GM21825 (cell line): ENCODE measurements at regions not wholly inside any gene's neighbourhood (a gene's known extent, or its start where the extent isn't known, plus 50 kb on each side); places are given as distances from the start of the nearest gene placed in this dataset.
"Not testable (repeated sequence)": the region's sequence is repeated elsewhere in the genome, so short reads cannot be mapped to it uniquely, and the experiment has no call there.

Experiments
- ATAC-seq: cut with Tn5 transposase; IDR thresholded peaks from one replicate; pipeline ENCODE4 v1.9.1; 2021; ENCODE audit warnings: mild to moderate bottlenecking, moderate library complexity; ENCODE audit not compliant: unreplicated experiment

DNA sequence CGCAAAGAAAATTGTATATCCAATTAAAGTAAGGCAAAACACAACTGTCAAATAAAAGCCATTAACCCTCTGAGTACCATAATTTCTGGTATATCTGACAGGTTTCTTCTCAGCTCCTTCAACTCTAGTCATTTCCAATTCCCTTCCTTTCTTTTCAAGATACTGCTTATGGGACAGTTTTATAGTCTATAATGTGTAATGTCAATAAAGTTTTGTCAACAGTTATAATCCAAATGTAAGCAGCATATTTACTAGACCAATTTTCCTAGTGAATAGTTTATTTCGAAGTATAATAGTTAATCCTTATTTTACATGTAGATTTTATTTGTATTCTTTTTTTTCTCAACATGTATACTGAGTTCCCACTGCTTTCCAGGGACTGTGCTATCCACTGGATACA, 1081.8 kb downstream of the EPHA7 start:
- ATAC-seq = no peak

DNA sequence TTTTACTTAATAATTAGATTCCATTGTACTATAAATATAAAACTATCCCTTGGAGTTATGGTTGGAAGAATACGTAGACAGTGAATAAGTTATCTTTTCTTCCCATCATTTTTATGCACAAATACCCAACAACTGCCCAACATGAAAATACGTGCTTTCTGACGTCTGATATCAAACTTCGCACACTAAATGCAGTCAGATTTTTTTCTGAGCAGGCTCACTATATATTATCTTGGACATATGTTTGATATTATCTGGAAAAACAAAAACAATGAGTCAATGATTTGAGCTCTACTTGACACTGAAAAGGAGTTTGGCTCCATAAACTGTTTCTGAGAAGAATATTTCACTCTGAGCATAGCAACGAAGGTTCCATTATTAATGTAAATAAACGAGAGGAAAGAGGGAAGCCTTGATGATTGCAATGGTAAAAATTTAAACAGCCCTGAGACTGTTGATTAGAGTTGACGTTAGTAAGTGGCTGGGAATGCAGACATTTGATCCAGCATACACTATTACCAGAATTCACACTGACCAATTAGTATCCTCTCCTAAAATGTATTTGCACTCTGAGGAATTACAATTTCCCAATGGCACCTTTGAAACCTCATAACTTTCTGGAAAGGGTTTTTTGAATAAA, 1090.0 kb downstream of the EPHA7 start:
- ATAC-seq = no peak

DNA sequence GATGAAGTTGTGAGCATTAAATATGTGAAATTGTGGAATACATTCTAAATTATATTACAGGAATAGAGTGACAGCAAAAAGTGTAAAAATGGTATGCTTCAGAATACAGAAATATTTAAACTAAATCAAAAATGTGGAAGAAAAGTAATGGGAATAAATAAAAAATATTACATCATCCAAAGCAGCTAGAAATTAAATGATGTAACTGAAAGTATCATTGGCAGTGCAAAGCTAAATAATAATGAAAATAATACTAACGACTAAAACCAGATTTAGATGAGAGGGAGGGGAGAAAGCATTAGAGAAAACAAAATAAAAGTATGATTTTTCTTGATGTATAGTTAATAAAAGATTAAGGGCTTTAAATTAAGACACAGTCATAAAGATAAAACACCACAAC, 1104.0 kb downstream of the EPHA7 start:
- no peak for ATAC-seq

DNA sequence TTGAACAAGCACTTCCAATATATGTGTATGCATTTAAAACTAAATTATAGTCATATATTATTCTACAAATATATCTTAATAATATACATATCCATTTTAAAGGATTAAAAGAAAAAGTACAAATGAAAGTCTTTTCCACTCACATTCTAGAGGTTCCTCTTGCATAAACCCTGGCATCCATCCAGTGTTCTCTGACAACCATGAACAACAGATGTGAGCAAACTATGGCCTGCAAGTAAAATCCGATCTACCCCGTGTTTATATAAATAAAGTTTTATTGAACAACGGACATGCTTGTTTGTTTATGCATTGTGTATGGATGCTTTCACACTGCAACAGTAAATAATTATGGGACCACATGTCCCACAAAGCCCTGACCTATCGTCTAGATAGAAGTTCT, 1122.3 kb downstream of the EPHA7 start:
- no peak for ATAC-seq

DNA sequence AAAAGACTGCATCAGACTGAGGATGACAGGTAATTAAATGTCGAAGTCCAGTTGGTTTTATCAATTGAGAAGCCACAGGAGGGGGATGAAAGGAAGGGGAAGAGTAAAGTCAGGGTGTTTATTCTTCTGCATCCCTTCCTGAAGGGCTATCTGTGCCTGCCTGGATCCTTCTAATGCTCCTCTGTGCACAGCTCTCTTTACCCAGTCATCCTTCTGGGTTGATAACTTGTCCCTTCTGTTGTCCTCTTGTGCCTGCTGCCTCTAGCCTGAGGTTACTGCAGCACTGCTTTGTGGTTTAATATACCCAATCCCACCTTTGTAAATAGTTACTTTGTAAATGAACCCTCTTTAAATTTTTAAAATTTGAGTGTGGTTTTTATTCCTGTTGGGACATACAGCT, 1127.3 kb downstream of the EPHA7 start:
- no peak for ATAC-seq

DNA sequence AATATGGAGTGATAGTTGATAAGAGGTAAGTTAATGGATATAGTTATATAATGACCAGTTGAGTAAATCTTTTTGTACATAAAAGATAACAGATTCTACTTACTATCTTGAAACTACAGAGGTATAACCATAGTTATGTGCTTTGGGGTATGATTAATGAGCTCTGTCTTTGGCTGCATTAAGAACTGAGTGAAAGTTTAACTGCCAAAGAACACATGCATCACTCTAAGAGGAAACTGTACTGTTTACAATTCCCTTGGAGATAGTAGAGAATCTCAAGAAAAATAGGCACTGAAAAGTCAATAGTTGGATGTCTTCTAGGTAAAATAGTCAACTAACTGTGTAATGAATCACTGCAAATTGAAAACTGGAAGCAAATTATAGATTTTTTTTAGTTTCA, 1129.5 kb downstream of the EPHA7 start:
- no peak for ATAC-seq

DNA sequence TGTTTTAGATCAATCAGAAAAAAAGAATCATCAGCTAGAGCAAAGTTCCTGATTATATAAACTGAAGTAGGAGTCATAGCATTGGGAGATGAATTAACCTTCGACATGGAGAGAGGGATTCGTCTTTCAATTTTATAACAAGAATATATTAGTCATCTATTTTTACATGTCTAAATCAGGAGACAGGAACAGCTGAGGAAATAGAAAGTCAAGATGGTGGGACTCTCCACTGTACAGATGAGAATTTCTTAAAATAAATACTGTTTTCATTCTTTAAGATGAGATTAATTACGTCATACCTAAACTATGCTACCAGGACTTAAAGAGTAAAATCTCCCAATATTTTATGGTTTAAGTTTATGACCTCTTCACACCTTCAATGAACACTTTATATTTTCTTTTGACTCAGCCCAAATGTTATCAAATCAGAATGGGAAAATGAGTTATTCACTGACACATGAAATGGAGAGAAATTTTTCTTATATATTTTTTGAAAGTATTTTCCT, 1137.7 kb downstream of the EPHA7 start:
- ATAC-seq = no peak

DNA sequence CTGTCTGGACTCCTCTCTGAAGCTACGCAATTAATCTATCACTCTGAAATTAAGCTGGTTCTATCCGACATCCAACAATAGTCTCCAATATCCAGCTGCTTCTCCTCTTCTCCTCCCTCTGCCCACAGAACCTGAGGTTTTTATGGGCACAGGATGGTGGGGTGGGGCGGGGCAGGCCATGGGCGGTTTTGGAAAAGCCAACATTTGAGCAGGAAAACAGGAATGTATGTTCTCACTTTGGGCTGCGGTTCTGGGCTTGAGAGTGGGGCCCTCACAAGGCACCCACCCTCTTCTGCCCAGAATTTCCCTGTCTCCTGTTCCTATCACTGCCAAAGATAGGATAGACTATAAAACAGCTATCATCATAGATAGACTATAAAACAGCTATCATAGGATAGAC, 1144.2 kb downstream of the EPHA7 start:
- ATAC-seq = no peak

DNA sequence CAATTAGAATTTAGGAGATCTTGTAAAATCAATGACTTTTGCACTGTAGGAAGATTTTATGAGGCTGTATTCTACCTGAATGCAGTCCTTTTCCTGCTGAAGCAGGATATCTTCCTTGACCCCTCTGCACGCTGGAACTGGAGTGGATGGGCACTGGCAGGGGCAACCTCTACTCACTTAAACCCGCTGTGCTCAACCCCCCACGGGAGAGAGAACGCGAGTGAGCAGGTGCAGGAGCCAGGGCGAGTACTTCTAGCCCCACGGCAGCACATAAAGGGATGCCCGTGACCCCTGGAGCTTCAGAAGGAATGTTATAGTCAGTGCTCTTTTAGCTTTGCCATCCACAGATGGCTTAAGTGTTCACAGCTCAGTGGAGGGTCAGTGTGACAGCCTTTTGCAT, 1144.8 kb downstream of the EPHA7 start:
- no peak for ATAC-seq

DNA sequence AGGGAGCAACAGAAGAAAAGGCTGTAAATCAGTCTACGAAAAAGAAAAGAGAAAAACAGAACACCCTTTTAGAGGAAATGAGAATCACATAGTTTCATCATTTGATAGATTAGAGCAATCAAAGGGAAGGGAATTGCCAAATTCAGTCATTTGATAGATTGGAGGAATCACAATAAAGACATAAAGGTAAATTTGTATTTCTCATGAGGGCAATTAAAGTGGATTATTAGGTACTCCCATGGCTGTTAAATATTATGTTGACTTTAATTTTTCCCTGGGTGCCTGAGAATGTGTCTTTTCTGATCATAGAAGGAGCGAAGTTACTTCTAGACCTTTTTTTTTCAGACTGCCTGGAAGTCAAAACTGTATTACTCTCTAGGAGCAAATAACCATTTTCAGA, 1145.7 kb downstream of the EPHA7 start:
- ATAC-seq = no peak

DNA sequence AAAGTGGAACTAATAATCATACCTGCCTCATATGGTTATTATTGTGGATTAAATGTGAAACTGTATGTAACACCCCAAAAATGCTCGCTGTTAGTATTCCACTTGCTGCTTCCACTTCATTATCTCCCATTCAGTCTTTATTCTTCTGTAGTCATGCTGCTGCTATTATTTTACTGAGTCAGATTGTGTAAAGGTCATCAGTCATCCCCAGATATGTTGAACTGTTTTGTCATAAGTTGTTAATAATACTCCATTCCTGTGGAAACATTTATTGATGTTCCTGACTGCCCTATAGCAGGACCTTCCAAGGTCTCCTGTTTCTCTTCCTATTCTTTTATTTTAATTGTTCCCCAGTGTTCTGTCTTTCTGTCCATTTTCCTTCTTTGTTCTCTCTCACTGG, 1148.3 kb downstream of the EPHA7 start:
- ATAC-seq = no peak

DNA sequence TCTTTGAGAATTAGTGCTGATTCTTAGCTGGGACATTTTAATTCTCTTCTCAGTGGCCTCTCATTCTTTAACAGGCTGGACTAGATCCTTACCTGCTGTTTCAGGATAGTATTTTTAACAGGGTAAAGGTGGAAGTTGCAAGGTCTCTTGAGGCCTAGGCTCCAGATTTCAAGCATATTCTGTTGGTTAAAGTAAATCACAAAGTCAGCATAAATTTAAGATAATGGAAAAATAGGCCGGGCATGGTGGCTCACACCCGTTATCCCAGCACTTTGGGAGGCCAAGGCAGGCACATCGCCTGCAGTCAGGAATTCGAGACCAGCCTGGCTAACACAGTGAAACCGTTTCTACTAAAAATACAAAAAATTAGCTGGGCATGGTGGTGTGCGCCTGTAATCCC, 1149.0 kb downstream of the EPHA7 start:
- ATAC-seq = no peak

DNA sequence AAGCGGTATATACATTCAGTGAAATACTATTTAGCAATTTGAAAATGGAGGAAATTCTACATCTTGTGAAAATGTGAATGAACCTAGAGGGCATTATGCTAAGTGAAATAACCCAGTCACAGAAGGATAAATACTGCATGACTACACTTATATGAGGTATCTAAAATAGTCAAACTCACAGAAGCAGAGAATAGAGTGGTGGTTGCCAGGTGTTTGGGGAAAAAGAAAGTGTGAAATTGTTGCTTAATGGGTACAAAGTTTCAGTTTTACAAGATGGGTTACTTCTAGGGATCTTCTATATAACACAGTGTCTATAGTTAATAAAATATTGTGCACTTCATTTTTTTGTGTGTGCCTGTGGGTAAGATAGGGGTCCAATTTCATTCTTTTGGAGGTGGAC, 1152.0 kb downstream of the EPHA7 start:
- no peak for ATAC-seq

DNA sequence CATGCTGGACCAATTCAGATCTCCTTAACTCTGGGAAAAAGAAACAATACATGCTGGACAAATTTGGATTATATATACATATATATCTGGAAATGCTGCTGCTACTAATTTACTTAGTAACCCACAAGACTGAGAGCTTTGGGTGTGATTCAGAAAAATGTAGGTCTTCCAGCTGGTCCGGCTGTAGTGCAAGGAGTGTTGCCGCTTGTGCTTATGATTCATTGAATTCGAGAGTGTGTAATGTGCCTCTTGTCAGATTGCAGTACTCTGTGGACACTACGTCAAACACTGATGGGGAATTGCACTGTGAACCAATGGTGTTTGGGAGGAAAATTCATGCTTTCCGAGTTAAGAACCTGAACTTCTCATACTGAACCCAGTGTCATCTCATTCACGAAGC, 1155.5 kb downstream of the EPHA7 start:
- ATAC-seq = no peak

DNA sequence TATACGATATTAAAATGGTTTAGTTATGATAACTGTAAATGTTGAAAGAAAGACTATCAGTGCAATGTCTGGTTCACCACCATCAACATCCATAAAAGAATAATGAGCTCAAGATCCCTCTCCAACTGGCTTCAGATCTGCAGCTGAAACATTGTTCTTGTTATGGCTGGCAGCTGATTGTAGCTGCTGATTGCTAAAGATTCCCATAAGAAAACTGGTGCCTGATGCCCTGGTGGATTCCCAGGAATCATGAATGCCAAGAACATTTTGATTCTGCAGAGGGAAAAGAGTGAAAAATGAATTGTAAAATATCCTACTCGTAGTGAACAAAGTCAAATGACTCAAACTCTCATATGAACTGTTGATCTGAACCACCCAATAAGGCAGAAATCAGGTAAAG, 1160.2 kb downstream of the EPHA7 start:
- ATAC-seq = no peak

DNA sequence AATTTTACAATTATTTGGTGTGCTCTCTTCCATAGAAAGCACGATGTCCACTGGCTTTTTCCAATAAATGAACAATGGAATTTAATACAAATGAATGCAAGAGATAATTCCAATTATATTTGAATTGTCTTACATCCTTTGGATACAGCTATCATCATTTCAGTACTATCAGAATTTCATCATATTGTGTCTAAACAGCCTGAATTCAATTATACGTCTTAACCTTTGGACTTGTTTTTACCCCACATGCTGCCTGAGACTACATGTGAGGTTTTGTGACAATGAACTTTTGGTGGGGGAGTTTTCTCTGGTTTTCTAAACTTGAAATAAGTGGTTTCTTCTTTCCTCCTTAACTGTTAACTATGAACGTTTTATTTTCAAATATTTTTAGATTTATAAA, 1176.0 kb downstream of the EPHA7 start:
- ATAC-seq = no peak

DNA sequence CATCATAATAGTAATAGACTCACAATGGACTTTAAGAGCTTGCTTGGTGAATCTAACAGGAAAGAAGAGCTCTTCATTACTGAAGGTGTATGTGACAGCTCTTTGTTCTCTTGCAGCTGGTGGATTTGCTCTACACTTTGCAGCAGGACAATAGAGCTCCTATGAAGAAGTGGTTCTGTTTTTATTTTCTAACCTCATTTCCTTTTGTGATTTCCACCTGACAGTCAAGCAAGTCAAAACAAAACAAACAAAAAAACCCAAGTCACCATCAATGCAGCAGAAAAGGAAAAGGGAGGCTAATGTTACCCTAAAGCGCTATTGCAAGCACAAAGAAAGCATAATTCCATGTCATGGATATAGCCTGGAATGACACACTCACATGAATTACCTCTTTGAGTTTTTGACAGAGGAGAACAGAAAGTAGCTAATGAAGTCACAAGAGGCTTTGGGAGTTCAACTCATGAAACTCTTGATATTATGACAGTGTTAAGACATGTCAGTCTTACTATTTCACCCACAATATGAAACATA, 1188.1 kb downstream of the EPHA7 start:
- ATAC-seq = no peak

DNA sequence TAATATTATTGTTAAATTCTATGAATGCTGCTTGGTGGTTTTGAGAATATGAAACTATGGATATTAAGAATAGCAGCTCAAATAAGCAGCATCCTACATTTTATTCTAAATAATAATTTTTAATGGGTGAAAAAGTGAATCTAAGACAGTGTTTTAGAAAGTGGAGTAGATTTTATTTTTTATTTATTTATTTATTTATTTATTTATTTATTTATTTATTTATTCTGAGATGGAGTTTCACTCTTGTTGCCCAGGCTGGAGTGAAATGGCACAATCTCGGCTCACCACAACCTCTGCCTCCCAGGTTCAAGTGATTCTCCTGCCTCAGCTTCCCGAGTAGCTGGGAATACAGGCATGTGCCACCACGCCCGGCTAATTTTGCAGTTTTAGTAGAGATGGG, 1199.4 kb downstream of the EPHA7 start:
- ATAC-seq = not testable (repeated sequence)

DNA sequence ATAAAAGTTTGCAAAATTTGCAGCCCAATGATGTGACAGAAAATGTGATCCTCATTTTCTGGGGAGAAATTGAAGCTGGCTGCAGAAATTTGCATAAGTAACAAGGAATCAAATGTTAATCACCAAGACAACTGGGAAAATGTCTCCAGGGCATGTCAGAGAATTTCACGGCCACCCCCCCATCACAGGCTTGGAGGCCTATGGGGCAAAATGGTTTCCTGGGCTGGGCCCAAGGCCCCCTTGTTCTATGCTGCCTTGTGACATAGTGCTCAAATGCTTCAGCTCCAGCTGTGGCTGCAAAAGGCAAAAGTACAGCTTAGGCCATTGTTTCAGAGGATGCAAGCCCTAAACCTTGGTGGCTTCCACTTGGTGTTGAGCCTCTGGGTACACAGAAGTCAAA, 1202.6 kb downstream of the EPHA7 start:
- no peak for ATAC-seq

DNA sequence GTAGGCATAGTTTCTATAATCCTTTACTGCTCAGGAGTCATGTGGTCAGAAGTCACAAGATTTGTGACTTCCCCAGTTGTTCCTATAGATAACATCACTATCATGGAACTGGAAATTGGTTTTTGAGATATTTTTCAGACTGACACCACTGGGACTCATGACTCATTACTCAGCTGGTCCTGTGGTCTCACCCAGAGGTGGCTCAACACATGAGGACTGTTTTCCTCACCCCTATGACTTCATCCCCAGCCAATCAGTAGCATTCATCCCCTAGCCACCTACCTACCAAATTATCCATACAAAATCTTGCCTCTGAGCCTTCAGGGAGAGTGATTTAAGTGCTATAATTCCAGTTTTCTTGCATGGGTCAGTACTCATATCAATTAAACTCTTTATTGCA, 1217.7 kb downstream of the EPHA7 start:
- ATAC-seq = no peak

DNA sequence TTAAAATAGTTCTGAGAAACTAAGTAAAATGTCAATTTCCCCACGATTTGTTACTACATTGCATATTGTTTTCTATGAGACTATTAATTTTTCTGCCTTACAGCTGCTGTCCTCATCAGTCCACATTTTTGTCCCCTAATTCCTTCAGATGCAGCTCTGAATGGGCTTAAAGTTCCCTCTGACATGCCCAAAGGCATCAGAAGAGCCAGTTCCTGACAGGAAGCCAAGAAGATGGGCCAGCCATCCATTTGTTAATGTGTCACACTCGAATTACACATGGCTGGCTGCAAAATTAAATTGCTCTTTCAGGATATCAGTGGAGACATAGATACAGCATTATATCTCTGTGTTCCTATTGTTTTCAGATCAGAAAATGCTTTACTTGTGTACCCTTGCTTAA, 1223.0 kb downstream of the EPHA7 start:
- no peak for ATAC-seq

DNA sequence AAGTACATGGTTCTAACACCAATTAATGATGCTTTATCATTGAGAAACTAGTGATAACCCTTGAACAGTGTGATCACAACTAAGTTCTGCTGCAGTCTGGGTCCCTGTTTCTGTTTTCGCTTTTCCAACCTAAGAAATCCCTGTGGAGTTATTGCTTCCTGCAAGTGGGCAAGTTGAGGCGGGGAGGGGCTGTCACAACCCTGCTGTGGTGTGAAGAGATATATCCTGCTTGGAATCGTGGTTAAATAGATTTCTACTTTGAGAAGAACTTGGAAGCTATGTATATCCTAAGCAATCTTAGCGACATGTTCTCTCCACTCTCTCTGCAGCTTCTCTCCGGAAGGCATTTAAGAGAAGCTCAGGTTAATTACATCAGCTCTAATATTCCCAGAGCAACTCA, 1223.6 kb downstream of the EPHA7 start:
- no peak for ATAC-seq

DNA sequence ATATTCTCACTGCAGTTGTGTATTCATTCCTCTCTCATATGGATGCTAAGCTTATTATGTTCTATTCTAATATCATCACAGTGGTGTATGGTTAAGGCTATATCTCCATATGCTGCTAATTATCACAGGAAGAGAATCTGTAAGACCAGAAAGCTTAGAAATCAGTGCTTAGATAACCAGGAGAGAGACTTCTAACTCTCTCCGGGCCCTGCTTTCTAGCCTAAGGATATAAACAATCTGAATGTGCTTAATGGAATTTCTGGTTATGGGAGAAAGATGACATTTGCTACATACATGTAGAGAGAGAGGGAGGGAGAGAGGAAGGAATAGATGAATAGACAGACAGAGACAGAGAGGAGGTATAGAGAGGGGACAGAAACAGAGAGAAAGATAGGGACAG, 1231.3 kb downstream of the EPHA7 start:
- no peak for ATAC-seq
